Breast epithelium (tissue), 4 donors: ENCODE measurements at regions not wholly inside any gene's neighbourhood (a gene's known extent, or its start where the extent isn't known, plus 50 kb on each side); places are given as distances from the start of the nearest gene placed in this dataset.

Source experiments
- DNase-seq, 2 donors: peaks; one replicate each; pipeline ENCODE4 v3.0.0-alpha.2; 2019; ENCODE audit warnings: low spot score in 2 of 2
- H3K27ac ChIP-seq, 2 donors: fragments of 200-600 bp; sonication (generic) in 1 of 2; one replicate each; pipeline ENCODE4 v1.5.1; 2016 to 2019; ENCODE audit warnings: mild to moderate bottlenecking in 1 of 2
- H3K27me3 ChIP-seq, 2 donors: fragments of 200-600 bp; sonication (generic) in 1 of 2; one replicate each; pipeline versions ENCODE4 v1.5.1 to v1.6.0; 2017 to 2019; ENCODE audit warnings: control low read depth in 1 of 2, mild to moderate bottlenecking in 1 of 2
- H3K36me3 ChIP-seq: fragments of 200-600 bp; one replicate; pipeline ENCODE4 v1.5.1; 2019
- H3K4me1 ChIP-seq, 2 donors: fragments of 200-600 bp; sonication (generic); one replicate each; pipeline ENCODE4 v1.5.1; 2016 to 2019; ENCODE audit warnings: control low read depth in 1 of 2
- H3K4me3 ChIP-seq, 3 donors: fragments of 200-600 bp; sonication (generic); 1 replicate in 2 of 3; 2 replicates in 1 of 3; pipeline ENCODE4 v1.5.1; 2016 to 2019; ENCODE audit warnings: mild to moderate bottlenecking in 3 of 3, moderate library complexity in 2 of 3
- H3K9me3 ChIP-seq, 2 donors: fragments of 200-600 bp; sonication (generic) in 1 of 2; one replicate each; pipeline ENCODE4 v1.5.1; 2016 to 2019; ENCODE audit warnings: control low read depth in 1 of 2
- CTCF ChIP-seq, 3 donors: fragments of 450-650 bp; IDR thresholded peaks; one replicate each; pipeline ENCODE4 v1.5.1; 2016 to 2017; ENCODE audit warnings: antibody characterized with exemption in 3 of 3, mild to moderate bottlenecking in 3 of 3, moderate library complexity in 3 of 3
- POLR2A ChIP-seq: fragments of 450-650 bp; IDR thresholded peaks from one replicate; pipeline ENCODE4 v1.6.1; 2016; ENCODE audit warnings: antibody characterized with exemption, mild to moderate bottlenecking, moderate library complexity
- POLR2AphosphoS5 ChIP-seq, 3 donors: sonication (generic); formaldehyde crosslinking; IDR thresholded peaks; one replicate each; pipeline ENCODE4 v1.6.1; 2017; ENCODE audit warnings: antibody characterized with exemption in 3 of 3
- intact Hi-C: fragments of 100-400 bp; cut with DNase I; formaldehyde crosslinking; loops from one replicate; pipeline ENCODE4 v1.15.1; 2023; ENCODE audit warnings: low total_unique reads

GRCh38 chr16:14341324-14342225 lies 270.5 kb downstream of the MRTFB start:
- TF ChIP-seq POLR2A (no peak), CTCF (IDR thresholded peaks at IDR 0.05) (no peak), POLR2AphosphoS5 (IDR thresholded peaks at IDR 0.05) (no peak)
- no peaks in the 10 kb centered on the region for H3K36me3 ChIP-seq
- intact Hi-C loops = no loop called here

GRCh38 chr16:14339694-14340093 lies 268.6 kb downstream of the MRTFB start:
- intact Hi-C loops = no loop called here
- H3K27me3 ChIP-seq = no peaks in the 10 kb centered on the region

More at GRCh38 chr16:14341324-14342225, 270.5 kb downstream of the MRTFB start:
- H3K9me3 ChIP-seq = peaks cover 0 to 4% of the 10 kb centered on the region in 2 donors
- H3K27me3 ChIP-seq = no peaks in the 10 kb centered on the region
- H3K4me1 ChIP-seq = peaks cover 0 to 6% of the 10 kb centered on the region in 2 donors
- H3K4me3 ChIP-seq = no peak overlapping the region
- no peak for DNase-seq
- H3K27ac ChIP-seq = no peak overlapping the region

GRCh38 chr16:14338969-14339368 lies 267.9 kb downstream of the MRTFB start:
- Histone ChIP-seq H3K27me3 (no peaks in the 10 kb centered on the region), H3K4me1 (peaks cover 0 to 6% of the 10 kb centered on the region in 2 donors), H3K4me3 (no peak overlapping the region), H3K36me3 (no peaks in the 10 kb centered on the region), H3K9me3 (peaks cover 0 to 4% of the 10 kb centered on the region in 2 donors), H3K27ac (no peak overlapping the region)
- no peak for DNase-seq
- TF ChIP-seq POLR2A = no peak
- TF ChIP-seq CTCF (IDR thresholded peaks at IDR 0.05) = no peak
- no peak for TF ChIP-seq POLR2AphosphoS5 (IDR thresholded peaks at IDR 0.05)
- intact Hi-C loops = no loop called here

More at GRCh38 chr16:14339694-14340093, 268.6 kb downstream of the MRTFB start:
- Histone ChIP-seq H3K27ac (no peak overlapping the region), H3K4me1 (peaks cover 0 to 6% of the 10 kb centered on the region in 2 donors), H3K9me3 (peaks cover 0 to 4% of the 10 kb centered on the region in 2 donors), H3K36me3 (no peaks in the 10 kb centered on the region), H3K4me3 (no peak overlapping the region)
- no peak for TF ChIP-seq POLR2A
- TF ChIP-seq CTCF (IDR thresholded peaks at IDR 0.05) = no peak
- TF ChIP-seq POLR2AphosphoS5 (IDR thresholded peaks at IDR 0.05) = no peak
- DNase-seq = no peak

GRCh38 chr16:14338236-14338635 lies 267.1 kb downstream of the MRTFB start:
- no peak for DNase-seq
- H3K4me3 ChIP-seq = no peak overlapping the region
- TF ChIP-seq CTCF (IDR thresholded peaks at IDR 0.05) = no peak
- no peak for TF ChIP-seq POLR2AphosphoS5 (IDR thresholded peaks at IDR 0.05)
- no peak for TF ChIP-seq POLR2A
- no peaks in the 10 kb centered on the region for H3K27me3 ChIP-seq
- peaks cover 0 to 6% of the 10 kb centered on the region in 2 donors for H3K4me1 ChIP-seq
- H3K27ac ChIP-seq = no peak overlapping the region
- intact Hi-C loops = no loop called here
- H3K36me3 ChIP-seq = no peaks in the 10 kb centered on the region
- H3K9me3 ChIP-seq = peaks cover 0 to 4% of the 10 kb centered on the region in 2 donors
